ENCODE measurements at regions not wholly inside any gene's neighbourhood (a gene's known extent, or its start where the extent isn't known, plus 50 kb on each side); places are given as distances from the start of the nearest gene placed in this dataset.
"Not testable (repeated sequence)": the region's sequence is repeated elsewhere in the genome, so short reads cannot be mapped to it uniquely, and the experiment has no call there.

- in situ Hi-C loops (cut with HindIII; ENCODE audit: low sequenced_read_pairs), result not testable (repeated sequence)
These were observed 158.0 kb downstream of the KLRB1 start for GRCh38 chr12:9449657-9450126.

GRCh38 chr12:9449181-9449580 is 158.5 kb downstream of the KLRB1 start:
- in situ Hi-C loops (cut with HindIII; ENCODE audit: low sequenced_read_pairs), result no loop called here

- in situ Hi-C loops (cut with HindIII; ENCODE audit: low sequenced_read_pairs), result not testable (repeated sequence)
These were observed 159.1 kb downstream of the KLRB1 start for GRCh38 chr12:9448648-9449047.

GRCh38 chr12:9447791-9448614 is 159.7 kb downstream of the KLRB1 start:
- in situ Hi-C loops (cut with HindIII; ENCODE audit: low sequenced_read_pairs), result not testable (repeated sequence)

- in situ Hi-C loops (cut with HindIII; ENCODE audit: low sequenced_read_pairs), result not testable (repeated sequence)
These were observed 160.6 kb downstream of the KLRB1 start for GRCh38 chr12:9446883-9447761.

GRCh38 chr12:9440428-9440827 is 167.3 kb downstream of the KLRB1 start:
- in situ Hi-C loops (cut with HindIII; ENCODE audit: low sequenced_read_pairs), result not testable (repeated sequence)

GRCh38 chr12:9435682-9436081 is 172.0 kb downstream of the KLRB1 start:
- in situ Hi-C loops (cut with HindIII; ENCODE audit: low sequenced_read_pairs), result not testable (repeated sequence)

GRCh38 chr12:9430385-9430784 is 177.3 kb downstream of the KLRB1 start:
- in situ Hi-C loops (cut with HindIII; ENCODE audit: low sequenced_read_pairs), result not testable (repeated sequence)

- in situ Hi-C loops (cut with HindIII; ENCODE audit: low sequenced_read_pairs), result not testable (repeated sequence)
These were observed 178.9 kb downstream of the KLRB1 start for GRCh38 chr12:9428856-9429255.

GRCh38 chr12:9425429-9425828 is 182.3 kb downstream of the KLRB1 start:
- in situ Hi-C loops (cut with HindIII; ENCODE audit: low sequenced_read_pairs), result not testable (repeated sequence)

GRCh38 chr12:9424175-9424740 is 183.5 kb downstream of the KLRB1 start:
- in situ Hi-C loops (cut with HindIII; ENCODE audit: low sequenced_read_pairs), result not testable (repeated sequence)

GRCh38 chr12:9422689-9423088 is 185.0 kb downstream of the KLRB1 start:
- in situ Hi-C loops (cut with HindIII; ENCODE audit: low sequenced_read_pairs), result not testable (repeated sequence)

GRCh38 chr12:9421520-9422086 is 186.1 kb downstream of the KLRB1 start:
- in situ Hi-C loops (cut with HindIII; ENCODE audit: low sequenced_read_pairs), result not testable (repeated sequence)

GRCh38 chr12:9420817-9421519 is 186.7 kb downstream of the KLRB1 start:
- in situ Hi-C loops (cut with HindIII; ENCODE audit: low sequenced_read_pairs), result not testable (repeated sequence)

GRCh38 chr12:9418669-9419041 is 189.1 kb downstream of the KLRB1 start:
- in situ Hi-C loops (cut with HindIII; ENCODE audit: low sequenced_read_pairs), result not testable (repeated sequence)

- in situ Hi-C loops (cut with HindIII; ENCODE audit: low sequenced_read_pairs), result not testable (repeated sequence)
These were observed 189.6 kb downstream of the KLRB1 start for GRCh38 chr12:9417947-9418668.

- in situ Hi-C loops (cut with HindIII; ENCODE audit: low sequenced_read_pairs), result not testable (repeated sequence)
These were observed 190.4 kb downstream of the KLRB1 start for GRCh38 chr12:9417341-9417740.

GRCh38 chr12:9416346-9416745 is 191.4 kb downstream of the KLRB1 start:
- in situ Hi-C loops (cut with HindIII; ENCODE audit: low sequenced_read_pairs), result not testable (repeated sequence)

- in situ Hi-C loops (cut with HindIII; ENCODE audit: low sequenced_read_pairs), result not testable (repeated sequence)
These were observed 191.8 kb downstream of the KLRB1 start for GRCh38 chr12:9415898-9416297.

GRCh38 chr12:9413862-9414261 is 193.9 kb downstream of the KLRB1 start:
- in situ Hi-C loops (cut with HindIII; ENCODE audit: low sequenced_read_pairs), result not testable (repeated sequence)

Data from DLD1 (cell line).